CD14-positive monocyte (primary cell): ENCODE measurements at regions not wholly inside any gene's neighbourhood (a gene's known extent, or its start where the extent isn't known, plus 50 kb on each side); places are given as distances from the start of the nearest gene placed in this dataset.
A peak's percentile ranks its signal among the peaks of the same experiment; 100 is the strongest.

Experiments
- DNase-seq, 3 donors: peaks; one replicate each; pipeline ENCODE4 v3.0.0-alpha.2; 2011 to 2022
- H2AFZ ChIP-seq: 2 replicates; pipeline ENCODE4 v1.6.0; 2012; ENCODE audit warnings: mild to moderate bottlenecking, low read depth, low read length, inconsistent platforms; ENCODE audit not compliant: insufficient read depth, poor library complexity, severe bottlenecking
- H3K27ac ChIP-seq, 2 donors: 1 replicate in 1 of 2; 2 replicates in 1 of 2; pipeline ENCODE4 v1.5.1; 2012 to 2013; ENCODE audit warnings: low read length in 2 of 2, control low read depth in 1 of 2, inconsistent platforms in 1 of 2, low read depth in 1 of 2, mild to moderate bottlenecking in 1 of 2
- H3K27me3 ChIP-seq, 2 donors: one replicate each; pipeline versions ENCODE4 v1.6.0 to v1.6.1; 2011 to 2013; ENCODE audit warnings: low read length in 2 of 2; ENCODE audit not compliant: control insufficient read depth in 2 of 2, insufficient read depth in 2 of 2
- H3K36me3 ChIP-seq, 2 donors: replicated peaks in 1 of 2; 1 replicate in 1 of 2; 2 replicates in 1 of 2; pipeline versions ENCODE4 v1.5.1 to v1.6.1; 2012 to 2013; ENCODE audit warnings: low read length in 2 of 2, control low read depth in 1 of 2, inconsistent platforms in 1 of 2, mild to moderate bottlenecking in 1 of 2; ENCODE audit not compliant: insufficient read depth in 2 of 2, control insufficient read depth in 1 of 2
- H3K4me1 ChIP-seq, 2 donors: 1 replicate in 1 of 2; 2 replicates in 1 of 2; pipeline versions ENCODE4 v1.5.1 to v1.6.1; 2012 to 2013; ENCODE audit warnings: low read length in 2 of 2, control low read depth in 1 of 2, inconsistent platforms in 1 of 2, mild to moderate bottlenecking in 1 of 2, moderate library complexity in 1 of 2; ENCODE audit not compliant: insufficient read depth in 2 of 2, control insufficient read depth in 1 of 2
- H3K4me2 ChIP-seq: replicated peaks from 2 replicates; pipeline ENCODE3; 2012; ENCODE audit warnings: low read length, moderate library complexity, mild to moderate bottlenecking; ENCODE audit not compliant: poor library complexity, severe bottlenecking; ENCODE audit errors: extremely low read depth
- H3K4me3 ChIP-seq, 3 experiments: fragments of 200-600 bp in 1 of 3; sonication (generic) in 1 of 3; replicated peaks in 1 of 3; 1 replicate in 2 of 3; 2 replicates in 1 of 3; pipeline ENCODE4 v1.5.1; 2011 to 2013; ENCODE audit warnings: low read length in 3 of 3, mild to moderate bottlenecking in 3 of 3, control low read depth in 2 of 3, low read depth in 2 of 3, inconsistent platforms in 1 of 3, moderate library complexity in 1 of 3
- H3K79me2 ChIP-seq: 2 replicates; pipeline ENCODE4 v1.6.0; 2012; ENCODE audit warnings: mild to moderate bottlenecking, control low read depth, inconsistent platforms, low read length, moderate library complexity; ENCODE audit not compliant: insufficient read depth
- H3K9ac ChIP-seq: 2 replicates; pipeline ENCODE4 v1.6.0; 2017; ENCODE audit warnings: low read length, mild to moderate bottlenecking; ENCODE audit not compliant: insufficient read depth, poor library complexity, severe bottlenecking
- H3K9me3 ChIP-seq, 2 donors: replicated peaks in 1 of 2; 1 replicate in 1 of 2; 2 replicates in 1 of 2; pipeline versions ENCODE4 v1.5.1 to v1.6.1; 2012 to 2013; ENCODE audit warnings: low read length in 2 of 2, control low read depth in 1 of 2; ENCODE audit not compliant: control insufficient read depth in 1 of 2, insufficient read depth in 1 of 2
- H4K20me1 ChIP-seq: 2 replicates; pipeline ENCODE4 v1.6.0; 2012; ENCODE audit warnings: mild to moderate bottlenecking, low read length, control low read depth, moderate library complexity; ENCODE audit not compliant: insufficient read depth
- H3K27ac Mint-ChIP-seq, 7 donors: one replicate each; pipeline ENCODE4 v1.8.0; 2020; ENCODE audit warnings: mild to moderate bottlenecking in 7 of 7, mixed read lengths in 7 of 7, moderate library complexity in 6 of 7, inconsistent platforms in 2 of 7
- H3K27me3 Mint-ChIP-seq, 3 donors: one replicate each; pipeline ENCODE4 v1.8.0; 2021 to 2022; ENCODE audit warnings: low read depth in 3 of 3, mild to moderate bottlenecking in 3 of 3, mixed read lengths in 3 of 3, moderate library complexity in 3 of 3, inconsistent platforms in 1 of 3
- H3K36me3 Mint-ChIP-seq, 2 donors: one replicate each; pipeline ENCODE4 v1.8.0; 2020; ENCODE audit warnings: mixed read lengths in 2 of 2, inconsistent platforms in 1 of 2, mild to moderate bottlenecking in 1 of 2
- H3K4me1 Mint-ChIP-seq: one replicate; pipeline ENCODE4 v1.8.0; 2020; ENCODE audit warnings: mild to moderate bottlenecking, mixed read lengths
- H3K4me3 Mint-ChIP-seq, 2 donors: one replicate each; pipeline ENCODE4 v1.8.0; 2020; ENCODE audit warnings: mild to moderate bottlenecking in 2 of 2, mixed read lengths in 2 of 2, moderate library complexity in 1 of 2
- H3K9me3 Mint-ChIP-seq, 7 donors: one replicate each; pipeline ENCODE4 v1.8.0; 2020 to 2022; ENCODE audit warnings: mixed read lengths in 7 of 7, mild to moderate bottlenecking in 6 of 7, moderate library complexity in 6 of 7, inconsistent platforms in 2 of 7
- WGBS: methylation state at CpG from one replicate; pipeline ENCODE4 v1.1.5; 2013; ENCODE audit warnings: missing lambda C conversion rate; ENCODE audit not compliant: insufficient coverage; 5-methylcytosine and 5-hydroxymethylcytosine counted together
- intact Hi-C, 2 donors: fragments of 100-400 bp; cut with micrococcal nuclease; formaldehyde crosslinking; loops; one replicate each; pipeline versions ENCODE4 v1.15.0 to v1.15.1; 2023
- TF ChIP-seq, protein P1 (sequence below): fragments of 200-600 bp; IDR thresholded peaks from one replicate; pipeline ENCODE4 v1.8.0; 2022; ENCODE audit warnings: antibody characterized with exemption, mild to moderate bottlenecking

DNA sequence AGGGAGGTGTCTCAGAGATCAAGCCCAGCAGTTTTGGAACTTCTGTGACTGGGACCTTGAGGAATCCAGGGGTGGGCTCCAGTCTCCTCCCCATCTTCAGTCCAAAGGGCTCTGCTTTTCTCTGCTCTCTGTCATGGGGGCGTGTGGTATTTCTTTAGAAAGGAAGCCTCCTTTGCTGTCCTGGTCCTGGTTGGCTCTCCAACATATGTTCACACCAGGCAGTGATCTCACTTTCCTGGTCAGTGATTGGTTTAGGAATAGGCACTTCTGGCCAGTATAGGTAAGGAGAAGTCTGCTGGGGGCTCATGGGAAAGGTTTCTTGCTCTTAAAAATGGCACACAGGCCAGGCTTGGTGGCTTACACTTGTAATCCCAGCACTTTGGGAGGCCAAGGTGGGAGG lies 115.5 kb upstream of the HAAO start:
- no CpG with 5 or more reads among the region's 1 CpG for WGBS
- Histone ChIP-seq H3K27ac (no peak overlapping the region), H3K27me3 (peaks cover 0 to 4% of the 10 kb centered on the region in 2 donors), H3K79me2 (no peaks in the 10 kb centered on the region), H4K20me1 (no peaks in the 10 kb centered on the region), H3K4me3 (no peak overlapping the region), H2AFZ (no peak overlapping the region), H3K36me3 (no peaks in the 10 kb centered on the region), H3K9ac (no peak overlapping the region), H3K9me3 (no peaks in the 10 kb centered on the region), H3K4me2 (no peak overlapping the region), H3K4me1 (peaks cover 9 to 12% of the 10 kb centered on the region in 2 donors)
- TF ChIP-seq, protein P1, sequence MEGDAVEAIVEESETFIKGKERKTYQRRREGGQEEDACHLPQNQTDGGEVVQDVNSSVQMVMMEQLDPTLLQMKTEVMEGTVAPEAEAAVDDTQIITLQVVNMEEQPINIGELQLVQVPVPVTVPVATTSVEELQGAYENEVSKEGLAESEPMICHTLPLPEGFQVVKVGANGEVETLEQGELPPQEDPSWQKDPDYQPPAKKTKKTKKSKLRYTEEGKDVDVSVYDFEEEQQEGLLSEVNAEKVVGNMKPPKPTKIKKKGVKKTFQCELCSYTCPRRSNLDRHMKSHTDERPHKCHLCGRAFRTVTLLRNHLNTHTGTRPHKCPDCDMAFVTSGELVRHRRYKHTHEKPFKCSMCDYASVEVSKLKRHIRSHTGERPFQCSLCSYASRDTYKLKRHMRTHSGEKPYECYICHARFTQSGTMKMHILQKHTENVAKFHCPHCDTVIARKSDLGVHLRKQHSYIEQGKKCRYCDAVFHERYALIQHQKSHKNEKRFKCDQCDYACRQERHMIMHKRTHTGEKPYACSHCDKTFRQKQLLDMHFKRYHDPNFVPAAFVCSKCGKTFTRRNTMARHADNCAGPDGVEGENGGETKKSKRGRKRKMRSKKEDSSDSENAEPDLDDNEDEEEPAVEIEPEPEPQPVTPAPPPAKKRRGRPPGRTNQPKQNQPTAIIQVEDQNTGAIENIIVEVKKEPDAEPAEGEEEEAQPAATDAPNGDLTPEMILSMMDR, result no peak
- H3K4me1 Mint-ChIP-seq, result peaks cover 27% of the 10 kb centered on the region
- intact Hi-C loops, result no loop called here
- peaks cover 0 to 3% (median 0%) of the 10 kb centered on the region in 7 donors for H3K9me3 Mint-ChIP-seq
- no peak for DNase-seq
- H3K27ac Mint-ChIP-seq, result no peak overlapping the region
- H3K27me3 Mint-ChIP-seq, result peaks cover 2 to 12% (median 7%) of the 10 kb centered on the region in 3 donors
- no peaks in the 10 kb centered on the region for H3K36me3 Mint-ChIP-seq
- H3K4me3 Mint-ChIP-seq, result no peak overlapping the region

DNA sequence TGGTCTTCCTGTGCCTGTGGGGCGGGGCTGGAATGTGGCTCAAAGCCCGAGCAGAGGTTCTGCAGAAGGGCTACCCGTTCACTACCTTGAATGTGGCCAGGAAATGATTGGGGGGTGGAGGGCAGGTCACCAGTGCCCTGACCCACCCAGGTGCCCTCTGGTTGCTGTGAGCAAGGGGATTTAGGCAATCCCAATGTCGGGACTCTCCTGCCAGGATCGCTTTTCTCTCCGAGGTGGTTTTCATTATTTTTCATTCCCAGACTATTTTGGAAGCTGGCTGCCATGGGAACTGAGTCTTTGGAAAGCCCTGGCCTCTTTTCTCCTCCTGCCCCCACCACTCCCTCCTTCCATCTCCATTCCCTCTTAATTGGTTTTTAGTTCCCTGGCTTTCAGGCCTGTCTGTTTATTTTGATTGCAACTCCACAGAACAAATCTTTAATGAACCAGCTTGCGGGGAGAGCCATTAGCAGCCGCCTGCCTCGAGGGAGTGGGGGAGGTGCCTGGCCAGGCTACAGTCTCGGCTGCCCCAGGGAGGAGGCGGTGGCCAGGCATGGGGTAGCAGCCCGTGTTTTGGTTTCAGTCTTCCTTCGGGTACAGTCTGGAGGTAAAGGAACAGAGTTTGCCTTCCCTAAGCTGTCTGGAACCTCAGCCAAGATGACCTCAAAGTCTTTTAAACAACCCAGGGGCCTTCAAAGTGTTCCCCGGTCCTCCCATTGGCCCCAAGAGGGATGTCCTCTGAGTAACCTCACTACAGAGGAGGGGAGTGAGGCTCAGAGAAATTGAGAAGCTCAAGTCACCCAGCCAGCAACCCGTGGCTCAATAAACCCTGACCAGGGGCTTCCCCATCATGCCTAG lies 114.4 kb upstream of the HAAO start:
- Histone ChIP-seq H2AFZ (peak overlapping the region; percentile 62), H3K27ac (no peak overlapping the region), H3K27me3 (peaks cover 0 to 4% of the 10 kb centered on the region in 2 donors), H3K9me3 (no peaks in the 10 kb centered on the region), H3K4me2 (peak overlapping the region; percentile 21), H3K79me2 (no peaks in the 10 kb centered on the region), H4K20me1 (no peaks in the 10 kb centered on the region), H3K4me3 (no peak overlapping the region), H3K9ac (no peak overlapping the region), H3K36me3 (no peaks in the 10 kb centered on the region), H3K4me1 (peaks cover 9 to 12% of the 10 kb centered on the region in 2 donors)
- TF ChIP-seq, protein P1, result no peak
- Mint-ChIP-seq H3K36me3 (no peaks in the 10 kb centered on the region), H3K27ac (peak overlapping the region in 1 of 7 donors; percentile 28), H3K4me1 (peaks cover 27% of the 10 kb centered on the region), H3K9me3 (peaks cover 0 to 3% (median 0%) of the 10 kb centered on the region in 7 donors), H3K4me3 (peak overlapping the region; percentile 49 to 69), H3K27me3 (peaks cover 2 to 12% (median 7%) of the 10 kb centered on the region in 3 donors)
- WGBS, result 32% methylated on average over 6 of the region's 15 CpGs
- intact Hi-C loops, result no loop called here
- DNase-seq, result no peak
